ENCODE measurements at regions not wholly inside any gene's neighbourhood (a gene's known extent, or its start where the extent isn't known, plus 50 kb on each side); places are given as distances from the start of the nearest gene placed in this dataset.

DNA sequence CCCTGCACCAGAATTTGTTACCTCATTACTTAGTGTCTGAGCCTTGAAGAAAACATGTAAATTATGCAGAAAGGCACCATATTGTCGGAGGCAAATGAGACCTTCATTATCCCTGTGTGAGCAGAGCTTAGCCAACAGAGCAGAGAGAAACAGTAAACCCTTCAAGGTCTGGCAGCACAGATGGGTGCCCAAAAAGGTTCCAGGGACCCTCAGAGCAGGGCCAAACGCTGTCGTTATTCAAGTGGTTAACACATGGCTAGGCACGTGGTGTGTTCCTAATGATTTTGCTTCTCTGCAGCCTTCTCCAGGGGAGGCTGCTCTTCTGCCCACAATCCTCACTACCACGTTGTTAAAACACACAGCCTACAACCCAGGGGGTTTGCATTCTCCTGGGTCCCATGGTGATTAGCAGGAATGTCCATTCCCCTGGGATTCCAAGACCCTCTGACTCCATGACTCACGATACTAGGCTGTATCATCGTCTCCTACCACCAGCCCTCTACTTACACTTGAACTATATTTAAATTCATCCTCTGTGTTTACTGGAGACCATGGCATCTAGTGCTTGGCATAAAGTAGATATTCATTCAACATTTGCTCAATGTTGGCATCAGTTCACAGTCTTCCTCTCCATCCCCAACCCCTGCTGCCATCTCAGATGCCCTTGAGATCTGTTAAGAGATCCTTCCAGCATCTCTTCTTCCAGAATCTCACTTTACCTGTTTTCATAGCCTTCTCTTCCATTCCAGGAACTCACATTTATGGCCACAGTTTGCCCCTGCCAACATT, 174.5 kb upstream of the RAD23B start:
- Histone ChIP-seq H3K4me3 (no peak overlapping the region), H3K36me3 (no peaks in the 10 kb centered on the region), H3K27me3 (no peaks in the 10 kb centered on the region), H3K9me3 (no peaks in the 10 kb centered on the region)
- no peak for DNase-seq

DNA sequence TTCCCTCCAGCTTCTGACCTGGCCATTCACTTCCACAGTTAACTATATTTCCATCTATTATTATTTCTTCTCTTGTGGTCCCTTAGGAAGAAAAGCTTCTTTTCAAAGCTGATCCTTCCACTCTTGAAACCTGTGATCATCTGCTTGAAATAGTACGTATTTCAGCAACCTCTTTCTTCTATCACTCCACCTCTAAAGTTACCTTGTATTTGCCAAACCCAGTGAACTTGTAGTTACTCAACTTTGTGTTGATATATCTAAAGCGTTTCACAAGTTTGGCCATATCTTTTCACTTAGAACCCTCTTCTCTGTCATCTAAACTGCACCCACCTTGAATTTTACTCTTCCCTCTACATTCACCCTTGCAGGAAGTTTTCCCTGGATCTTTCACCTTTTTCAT, 173.8 kb upstream of the RAD23B start:
- H3K9me3 ChIP-seq, result no peaks in the 10 kb centered on the region
- H3K36me3 ChIP-seq, result no peaks in the 10 kb centered on the region
- no peaks in the 10 kb centered on the region for H3K27me3 ChIP-seq
- DNase-seq, result no peak
- no peak overlapping the region for H3K4me3 ChIP-seq

DNA sequence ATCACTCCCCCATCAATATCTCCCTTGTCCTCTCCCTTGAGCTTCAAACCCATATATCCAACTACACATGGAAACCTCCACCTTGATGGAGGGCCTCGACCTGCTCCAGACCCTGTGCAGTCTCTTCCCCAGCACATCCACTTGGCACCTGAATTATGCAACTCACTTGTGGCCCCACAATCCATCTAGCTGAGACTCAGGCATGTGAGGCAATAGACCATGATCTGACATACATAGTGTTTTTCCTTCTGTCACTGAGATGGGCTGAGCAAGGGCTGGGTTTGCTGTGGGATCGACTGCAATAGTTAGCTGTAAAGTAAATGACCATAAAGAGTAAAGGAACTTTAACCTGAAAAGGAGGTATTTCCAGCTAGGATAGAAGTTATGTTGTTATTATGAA, 172.9 kb upstream of the RAD23B start:
- no peaks in the 10 kb centered on the region for H3K9me3 ChIP-seq
- no peaks in the 10 kb centered on the region for H3K27me3 ChIP-seq
- no peak overlapping the region for H3K4me3 ChIP-seq
- no peak for DNase-seq
- H3K36me3 ChIP-seq, result no peaks in the 10 kb centered on the region

DNA sequence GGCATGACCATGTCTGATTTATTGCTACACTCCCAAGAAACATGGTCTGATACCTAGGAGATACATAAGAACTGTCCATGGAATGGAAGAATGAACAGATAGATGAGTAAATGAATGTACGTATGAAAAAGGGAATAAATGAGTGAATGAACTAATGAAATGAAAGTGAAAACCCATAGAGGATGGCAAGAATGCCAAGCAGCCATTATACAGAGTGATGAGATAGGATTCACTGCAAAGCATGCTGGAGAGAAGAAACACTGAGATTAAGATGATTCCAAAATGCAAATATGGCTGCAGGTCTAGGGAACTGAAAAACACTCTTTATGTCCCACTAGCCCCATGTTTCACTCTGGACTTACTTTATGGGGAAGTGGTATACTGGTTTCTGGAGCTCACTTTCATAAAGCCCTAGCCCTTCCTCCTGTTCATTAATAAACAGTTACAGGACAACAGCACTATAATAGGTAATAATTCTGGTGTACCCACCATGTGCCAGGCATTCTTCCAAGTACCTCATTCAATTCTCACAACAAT, 170.3 kb upstream of the RAD23B start:
- no peak overlapping the region for H3K4me3 ChIP-seq
- H3K9me3 ChIP-seq, result no peaks in the 10 kb centered on the region
- DNase-seq, result no peak
- H3K36me3 ChIP-seq, result no peaks in the 10 kb centered on the region
- no peaks in the 10 kb centered on the region for H3K27me3 ChIP-seq

DNA sequence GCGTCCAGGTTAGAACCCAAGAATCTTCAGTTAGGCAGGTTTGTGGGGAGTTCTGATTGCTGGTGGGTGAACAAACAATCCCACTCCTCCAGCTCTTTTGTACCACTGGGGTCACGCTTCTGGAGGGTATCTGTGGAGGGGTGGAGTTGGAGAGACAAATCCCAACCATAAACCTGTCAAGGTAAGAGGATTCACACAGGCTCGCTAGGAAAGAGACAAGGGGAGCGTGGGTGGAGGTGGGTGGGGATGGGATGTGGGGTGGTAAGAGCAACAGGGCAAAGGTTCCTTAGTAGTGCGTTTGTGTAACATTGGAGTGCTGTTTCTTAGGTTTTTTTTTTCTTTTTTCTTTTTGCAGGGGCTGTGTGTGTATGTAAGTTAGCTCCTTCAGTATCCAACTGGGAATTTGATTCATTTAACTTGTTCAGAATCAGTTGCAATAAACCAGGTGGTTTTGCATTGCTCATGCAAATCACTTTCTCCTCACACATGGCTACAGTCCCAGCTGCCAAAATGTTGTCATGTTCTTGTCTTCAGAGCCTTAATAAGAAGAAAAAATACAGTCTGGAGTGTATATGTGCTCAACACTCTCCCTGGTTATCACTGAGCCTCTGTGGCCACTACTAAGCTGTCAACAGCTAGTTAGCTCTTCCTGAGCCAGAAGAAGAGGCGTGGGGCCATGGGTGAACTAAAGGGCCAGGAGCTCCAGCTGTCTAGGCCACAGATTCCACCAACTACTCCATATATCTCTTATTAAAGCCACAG, 164.0 kb upstream of the RAD23B start:
- Histone ChIP-seq H3K36me3 (no peaks in the 10 kb centered on the region), H3K4me3 (no peak overlapping the region), H3K9me3 (no peaks in the 10 kb centered on the region), H3K27me3 (no peaks in the 10 kb centered on the region)
- DNase-seq, result no peak

DNA sequence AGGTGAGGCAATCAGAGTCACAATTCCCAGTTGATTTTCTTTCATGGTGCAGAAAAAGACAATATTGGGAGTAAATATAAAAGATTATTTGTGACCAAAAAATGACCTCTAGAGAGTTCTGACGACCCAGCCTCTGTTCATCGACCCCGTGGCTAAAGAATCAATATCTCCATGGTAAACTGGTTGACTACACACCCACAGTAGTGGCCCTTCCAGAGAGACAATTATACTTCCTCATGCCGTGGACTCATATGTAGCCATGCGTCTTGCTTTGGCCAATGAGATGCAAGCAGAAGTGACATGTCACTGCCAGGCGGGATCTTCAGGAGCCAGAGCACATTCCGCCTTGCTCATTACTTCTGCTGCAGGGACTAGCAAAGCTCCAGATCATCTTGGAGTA, 163.3 kb upstream of the RAD23B start:
- Histone ChIP-seq H3K4me3 (no peak overlapping the region), H3K9me3 (no peaks in the 10 kb centered on the region), H3K36me3 (no peaks in the 10 kb centered on the region), H3K27me3 (no peaks in the 10 kb centered on the region)
- DNase-seq, result no peak

DNA sequence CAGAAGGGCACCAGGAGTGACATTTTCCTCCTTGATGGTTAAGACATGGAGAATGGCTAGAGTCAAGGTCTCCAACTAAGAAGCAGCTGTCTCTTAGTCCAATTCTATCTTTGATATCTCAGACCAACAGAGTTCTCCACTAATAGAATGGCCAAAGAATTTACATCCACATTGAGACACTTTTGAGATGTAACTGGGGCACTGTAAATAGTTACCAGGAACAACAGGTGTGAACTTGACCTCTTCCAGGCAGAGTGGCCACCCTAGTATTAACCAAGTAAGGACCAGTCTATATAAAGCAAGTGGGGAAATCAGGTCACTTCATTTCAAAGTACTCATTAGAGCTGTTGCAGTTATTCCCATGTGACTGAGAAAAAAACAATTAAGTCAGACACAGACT, 159.7 kb upstream of the RAD23B start:
- no peaks in the 10 kb centered on the region for H3K27me3 ChIP-seq
- no peak for DNase-seq
- H3K36me3 ChIP-seq, result no peaks in the 10 kb centered on the region
- H3K9me3 ChIP-seq, result no peaks in the 10 kb centered on the region
- H3K4me3 ChIP-seq, result no peak overlapping the region

DNA sequence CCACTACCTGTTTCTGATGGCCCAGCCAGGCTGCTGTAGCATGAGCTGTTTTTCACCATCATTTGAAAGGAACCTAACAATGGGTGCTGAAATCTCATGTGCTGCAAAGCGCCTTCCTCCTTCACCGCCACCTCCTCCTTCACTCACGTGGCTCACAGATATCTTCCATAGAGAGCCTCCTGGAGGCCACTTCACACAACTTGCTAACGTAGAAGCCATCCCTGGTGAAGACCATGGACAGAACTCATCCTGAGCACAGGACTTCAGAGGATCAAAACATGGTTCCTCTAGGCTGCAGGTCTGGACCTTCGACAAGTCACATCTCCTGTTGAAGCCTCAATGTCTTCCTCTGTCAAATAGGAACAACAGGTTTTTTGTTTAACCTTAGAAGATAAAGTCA, 155.5 kb upstream of the RAD23B start:
- no peaks in the 10 kb centered on the region for H3K9me3 ChIP-seq
- H3K4me3 ChIP-seq, result no peak overlapping the region
- H3K27me3 ChIP-seq, result no peaks in the 10 kb centered on the region
- no peaks in the 10 kb centered on the region for H3K36me3 ChIP-seq
- DNase-seq, result no peak

DNA sequence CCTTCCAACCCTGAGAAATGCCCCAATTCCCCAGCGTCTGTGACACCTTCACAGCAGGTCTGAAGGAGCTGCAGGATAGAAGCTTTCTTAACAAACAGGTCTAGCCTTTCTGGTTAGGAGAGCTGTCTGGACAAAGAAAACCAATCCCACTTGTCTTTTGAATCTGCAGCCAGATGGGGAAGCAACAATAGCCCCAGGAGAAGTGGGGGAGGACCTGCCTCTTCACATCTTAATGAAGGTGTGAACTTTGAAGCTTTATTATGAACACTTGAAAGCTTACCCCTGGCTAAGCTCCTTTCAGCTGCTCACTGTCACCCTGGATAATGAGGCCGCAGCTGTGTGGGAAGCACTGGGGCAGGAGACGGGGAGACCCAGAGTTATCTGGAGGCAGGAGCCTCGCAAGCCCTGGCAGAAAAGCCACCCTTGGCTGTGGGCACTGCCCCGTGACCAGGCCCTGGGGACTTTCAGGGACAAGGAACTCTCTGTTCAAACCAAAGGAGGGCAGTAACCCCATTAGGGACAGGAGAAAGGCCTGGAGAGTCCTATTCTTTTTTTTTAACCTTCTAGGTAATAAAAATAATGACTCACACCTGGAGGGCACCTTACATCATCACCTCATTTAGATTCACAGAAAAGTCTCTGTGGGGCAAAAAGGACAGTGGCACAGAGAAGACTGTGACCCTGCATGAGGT, 151.8 kb upstream of the RAD23B start:
- Histone ChIP-seq H3K36me3 (no peaks in the 10 kb centered on the region), H3K4me3 (no peak overlapping the region), H3K9me3 (no peaks in the 10 kb centered on the region), H3K27me3 (no peaks in the 10 kb centered on the region)
- no peak for DNase-seq

DNA sequence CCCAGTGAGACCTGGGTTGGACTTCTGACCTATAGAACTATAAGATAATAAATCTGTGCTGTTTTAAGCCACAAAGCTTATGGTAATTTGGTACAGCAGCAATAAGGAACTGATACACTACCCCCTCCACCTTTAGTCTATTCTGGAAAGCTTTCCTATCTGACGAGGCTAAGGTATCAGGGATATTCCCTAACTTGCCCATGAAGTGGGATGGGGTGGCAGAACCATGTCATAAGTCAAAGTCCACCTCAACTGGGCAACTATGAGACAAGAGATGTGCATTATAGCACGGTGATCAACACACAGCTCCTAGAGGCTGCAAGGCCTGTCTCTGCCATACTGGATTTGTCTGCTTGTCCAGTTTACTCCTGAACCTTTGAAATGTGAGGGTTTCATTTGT, 146.8 kb upstream of the RAD23B start:
- Histone ChIP-seq H3K4me3 (no peak overlapping the region), H3K36me3 (no peaks in the 10 kb centered on the region), H3K27me3 (no peaks in the 10 kb centered on the region), H3K9me3 (no peaks in the 10 kb centered on the region)
- DNase-seq, result no peak

DNA sequence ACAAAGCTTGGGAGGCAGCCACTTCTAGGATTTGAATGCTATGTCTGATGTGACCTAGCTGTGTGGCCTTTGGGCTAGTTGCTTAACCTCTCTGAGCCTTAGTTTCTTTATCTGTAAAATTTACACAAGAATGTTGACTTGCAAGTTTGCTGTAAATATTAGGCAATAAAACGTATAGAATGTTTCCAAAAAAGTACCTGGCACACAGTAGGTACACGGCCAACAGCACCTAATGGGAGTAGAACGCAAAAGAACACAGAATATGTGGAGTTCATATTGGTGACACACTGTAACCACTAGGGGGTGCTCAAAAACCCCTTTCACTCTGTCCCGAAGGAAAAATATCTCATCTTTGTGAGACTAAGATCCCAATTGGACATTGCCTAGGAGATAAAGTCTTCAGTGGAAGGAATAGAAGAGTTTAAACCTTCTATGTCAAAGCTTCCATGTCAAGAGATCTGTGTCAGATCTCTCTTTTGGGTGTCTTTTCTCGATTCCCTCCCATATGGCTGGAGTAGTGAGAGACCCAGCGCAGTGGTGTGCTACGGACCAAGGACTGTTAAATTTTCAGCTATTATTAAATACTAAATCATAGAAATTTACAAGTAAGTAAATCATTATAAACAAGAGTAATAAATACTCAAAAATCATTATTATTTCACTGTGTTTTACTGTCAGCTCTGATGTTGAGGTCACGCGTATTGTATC, 145.4 kb upstream of the RAD23B start:
- H3K9me3 ChIP-seq, result no peaks in the 10 kb centered on the region
- H3K4me3 ChIP-seq, result no peak overlapping the region
- no peak for DNase-seq
- no peaks in the 10 kb centered on the region for H3K36me3 ChIP-seq
- H3K27me3 ChIP-seq, result no peaks in the 10 kb centered on the region

DNA sequence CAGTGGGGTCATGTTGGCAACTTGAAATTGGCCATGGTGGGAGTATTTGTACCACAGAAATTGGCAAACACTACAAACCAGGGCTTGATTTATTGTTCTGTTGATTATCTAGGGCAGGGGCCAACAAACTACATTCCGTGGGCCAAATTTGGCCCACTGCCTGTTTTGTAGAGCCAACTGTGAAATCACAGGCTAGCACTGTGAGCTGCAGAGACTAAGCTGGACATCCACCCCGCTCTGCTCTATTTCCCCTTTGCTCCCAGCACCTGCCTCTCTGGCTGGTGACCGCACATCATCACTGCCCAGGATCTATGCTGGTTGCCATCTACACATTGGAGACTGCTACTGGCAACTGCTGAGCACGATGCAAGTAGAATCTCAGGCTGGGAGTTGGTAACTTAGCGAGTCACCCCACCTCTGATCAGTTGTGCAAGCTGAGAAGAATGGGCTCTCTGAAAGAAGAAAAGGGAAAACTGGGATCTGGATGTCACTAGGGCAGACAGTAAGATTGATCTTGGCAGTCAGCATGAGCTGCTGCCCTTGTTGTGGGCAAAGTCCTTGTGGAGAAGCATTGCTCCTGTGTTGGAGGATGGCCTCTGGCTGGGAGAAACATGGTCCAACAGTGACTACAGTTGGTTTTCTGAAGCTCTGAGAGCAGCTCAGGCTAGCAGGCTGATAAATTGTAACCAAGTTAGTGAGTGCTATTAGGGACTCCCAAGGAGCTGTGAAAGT, 144.7 kb upstream of the RAD23B start:
- no peaks in the 10 kb centered on the region for H3K27me3 ChIP-seq
- H3K4me3 ChIP-seq, result no peak overlapping the region
- peak; percentile 20 for DNase-seq
- H3K9me3 ChIP-seq, result no peaks in the 10 kb centered on the region
- no peaks in the 10 kb centered on the region for H3K36me3 ChIP-seq

DNA sequence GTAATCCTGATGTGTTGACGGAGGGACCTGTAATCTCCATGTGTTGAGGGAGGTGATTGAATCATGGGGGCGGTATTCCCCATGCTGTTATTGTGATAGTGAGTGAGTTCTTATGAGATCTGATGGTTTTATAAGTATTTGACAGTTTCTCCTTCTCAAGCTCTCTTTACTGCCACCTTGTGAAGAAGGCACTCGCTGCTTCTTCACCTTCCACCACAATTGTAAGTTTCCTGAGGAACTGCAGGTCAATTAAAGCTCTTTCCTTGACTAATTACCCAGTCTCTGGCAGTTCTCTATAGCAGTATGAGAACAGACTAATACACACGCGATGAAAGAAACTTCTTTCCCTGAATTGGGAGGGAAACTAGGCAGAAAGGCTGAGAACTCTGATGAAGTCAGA, 141.1 kb upstream of the RAD23B start:
- H3K36me3 ChIP-seq, result no peaks in the 10 kb centered on the region
- no peak for DNase-seq
- H3K9me3 ChIP-seq, result no peaks in the 10 kb centered on the region
- no peak overlapping the region for H3K4me3 ChIP-seq
- H3K27me3 ChIP-seq, result no peaks in the 10 kb centered on the region

DNA sequence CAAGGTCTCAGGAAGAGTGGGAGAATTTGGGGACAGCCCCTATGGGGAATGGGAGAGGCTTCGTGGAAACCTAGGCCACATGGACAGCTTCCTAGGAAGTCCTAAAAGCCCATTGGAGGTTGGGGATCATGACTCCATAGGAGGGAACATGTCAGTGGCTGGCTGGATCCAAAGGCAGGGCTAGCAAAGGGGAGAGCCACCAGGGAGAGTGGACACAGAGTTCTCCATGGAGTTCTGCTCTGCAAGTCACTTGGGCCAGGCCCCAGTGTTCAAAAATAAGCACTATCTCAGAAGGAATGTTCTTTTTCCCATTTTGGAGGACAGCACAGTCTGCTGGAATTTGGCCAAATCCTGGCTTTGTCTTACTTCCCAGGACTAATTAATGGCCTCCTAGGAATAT, 140.6 kb upstream of the RAD23B start:
- H3K27me3 ChIP-seq, result no peaks in the 10 kb centered on the region
- H3K36me3 ChIP-seq, result no peaks in the 10 kb centered on the region
- no peak for DNase-seq
- no peaks in the 10 kb centered on the region for H3K9me3 ChIP-seq
- no peak overlapping the region for H3K4me3 ChIP-seq

DNA sequence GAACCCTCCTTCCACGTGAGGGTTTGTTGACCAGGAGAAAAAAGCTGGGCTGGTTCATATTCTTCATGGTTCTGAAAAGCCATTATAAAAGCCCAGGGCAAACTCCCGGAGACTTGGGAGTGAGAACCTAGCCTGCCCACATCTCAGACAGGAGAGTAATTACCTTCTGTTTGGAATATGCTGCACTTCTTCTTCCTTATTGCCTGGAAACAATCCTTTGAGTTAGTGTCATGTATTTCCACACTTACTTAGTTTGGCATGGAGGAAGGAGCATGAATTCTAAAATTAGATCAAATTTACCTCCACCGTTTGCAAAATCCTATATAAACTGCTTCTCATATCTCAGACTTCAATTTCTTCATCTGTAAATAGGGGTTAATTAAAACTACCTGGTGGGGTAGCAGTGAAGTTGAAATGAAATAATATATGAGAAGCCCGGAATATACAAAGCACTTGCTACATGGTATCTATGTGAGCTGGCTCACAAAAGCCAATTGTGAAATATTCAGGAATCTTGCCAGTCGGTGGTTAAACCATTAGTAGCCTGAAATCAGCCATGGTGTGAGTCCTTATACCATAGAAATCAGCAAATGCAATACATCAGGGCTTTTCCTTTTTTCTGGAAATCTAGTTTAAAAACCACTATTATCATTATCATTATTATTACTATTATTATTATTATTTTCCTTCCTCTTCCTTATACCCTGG, 140.0 kb upstream of the RAD23B start:
- no peak for DNase-seq
- no peaks in the 10 kb centered on the region for H3K36me3 ChIP-seq
- no peaks in the 10 kb centered on the region for H3K9me3 ChIP-seq
- H3K27me3 ChIP-seq, result no peaks in the 10 kb centered on the region
- H3K4me3 ChIP-seq, result no peak overlapping the region

DNA sequence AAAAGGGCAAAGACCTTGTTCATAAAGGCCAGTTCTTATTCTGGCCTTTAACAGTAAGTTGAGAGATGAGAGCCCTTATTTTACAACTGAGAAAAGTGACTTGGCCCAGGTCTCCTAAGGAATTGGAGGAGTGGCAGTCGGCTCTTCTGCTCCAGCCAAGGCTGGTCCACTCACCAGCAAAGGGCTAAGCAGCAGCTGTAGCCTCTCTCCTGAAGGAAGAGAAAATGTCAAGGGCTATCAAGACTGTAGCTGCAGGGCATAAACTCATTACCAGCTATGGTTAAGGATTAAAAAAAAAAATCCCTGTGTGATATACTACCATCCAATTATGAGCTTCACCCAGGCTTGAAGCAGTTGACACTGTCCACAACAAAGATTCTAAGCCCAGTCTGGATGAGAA, 138.6 kb upstream of the RAD23B start:
- no peak for DNase-seq
- H3K9me3 ChIP-seq, result no peaks in the 10 kb centered on the region
- H3K4me3 ChIP-seq, result no peak overlapping the region
- H3K27me3 ChIP-seq, result no peaks in the 10 kb centered on the region
- H3K36me3 ChIP-seq, result no peaks in the 10 kb centered on the region

All from MG63 (cell line).